ENCODE measurements at regions not wholly inside any gene's neighbourhood (a gene's known extent, or its start where the extent isn't known, plus 50 kb on each side); places are given as distances from the start of the nearest gene placed in this dataset.

DNA sequence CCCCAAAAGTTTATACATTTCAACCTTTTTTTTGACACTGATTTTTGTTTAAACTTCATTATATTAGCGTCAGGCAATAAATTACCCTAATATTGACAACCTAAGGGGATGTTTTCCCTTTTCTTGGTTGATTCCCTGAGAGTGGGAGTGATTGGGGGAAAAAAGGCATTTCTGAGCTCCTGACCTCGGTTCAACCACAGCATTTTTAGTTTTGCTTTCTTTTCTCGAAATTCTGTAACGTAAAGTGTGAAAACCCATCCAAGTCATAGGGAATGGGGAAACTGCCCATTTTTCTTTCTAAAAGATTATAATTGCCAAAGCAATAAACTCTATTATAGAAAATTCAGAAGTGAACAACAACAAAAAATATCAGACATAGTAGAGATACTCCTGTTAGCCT lies 67.9 kb upstream of the SPACA1 start:
- DNase-seq (ENCODE audit: low read depth, low spot score) (no peak), FAIRE-seq (no peak)
- H3K9me3 ChIP-seq (replicated peaks; ENCODE audit: control insufficient read depth, insufficient read depth, low read length), result no peaks in the 10 kb centered on the region
- no peaks in the 10 kb centered on the region for H4K20me1 ChIP-seq (replicated peaks; ENCODE audit: control insufficient read depth, extremely low read depth, insufficient read depth, low read length)
- POLR2A ChIA-PET, result no interaction called here
- H2AFZ ChIP-seq (ENCODE audit: low read depth, low read length), result no peak overlapping the region
- no peak overlapping the region for H3K27ac ChIP-seq (ENCODE audit: insufficient read depth, low read depth, low read length)
- no TSS peak for BruUV-seq (replicated peaks)
- dilution Hi-C loops (cut with MboI; ENCODE audit: extremely low pct_ligation_motif_present, low sequenced_read_pairs) (no loop called here), intact Hi-C loops (cut with micrococcal nuclease) (no loop called here)
- no peak overlapping the region for H3K4me3 ChIP-seq (replicated peaks in 1 of 3; ENCODE audit: insufficient read depth in 1 of 3, low read depth in 1 of 3, low read length in 3 of 3)
- no peaks in the 10 kb centered on the region for H3K36me3 ChIP-seq (ENCODE audit: control insufficient read depth in 2 of 2, extremely low read depth in 1 of 2, insufficient read depth in 2 of 2, low read length in 2 of 2)
- no peaks in the 10 kb centered on the region for H3K4me1 ChIP-seq (ENCODE audit: control insufficient read depth, extremely low read depth, insufficient read depth, low read length)
- no peaks in the 10 kb centered on the region for H3K79me2 ChIP-seq (ENCODE audit: control insufficient read depth, insufficient read depth, low read length)
- H3K9me1 ChIP-seq (replicated peaks; ENCODE audit: control insufficient read depth, extremely low read depth, insufficient read depth, low read length), result no peaks in the 10 kb centered on the region
- H3K4me2 ChIP-seq (ENCODE audit: insufficient read depth, low read length), result no peak overlapping the region
- peaks cover 0 to 2% of the 10 kb centered on the region in 2 experiments for H3K27me3 ChIP-seq (ENCODE audit: control insufficient read depth in 2 of 2, insufficient read depth in 2 of 2, low read length in 2 of 2)
- CTCF ChIA-PET, result no interaction called here
- no peak overlapping the region for H3K9ac ChIP-seq (replicated peaks; ENCODE audit: extremely low read depth, insufficient read depth, low read length)
- TF ChIP-seq POLR2A (IDR thresholded peaks at IDR 0.05; ENCODE audit: low read depth, low read length) (no peak), POLR2AphosphoS5 (IDR thresholded peaks at IDR 0.05; ENCODE audit: insufficient read depth, low read depth, low read length) (no peak), EZH2 (IDR thresholded peaks at IDR 0.05; ENCODE audit: borderline replicate concordance, low read depth, low read length, severe bottlenecking) (no peak), MYC (IDR thresholded peaks at IDR 0.05; ENCODE audit: low read depth, low read length) (no peak)

DNA sequence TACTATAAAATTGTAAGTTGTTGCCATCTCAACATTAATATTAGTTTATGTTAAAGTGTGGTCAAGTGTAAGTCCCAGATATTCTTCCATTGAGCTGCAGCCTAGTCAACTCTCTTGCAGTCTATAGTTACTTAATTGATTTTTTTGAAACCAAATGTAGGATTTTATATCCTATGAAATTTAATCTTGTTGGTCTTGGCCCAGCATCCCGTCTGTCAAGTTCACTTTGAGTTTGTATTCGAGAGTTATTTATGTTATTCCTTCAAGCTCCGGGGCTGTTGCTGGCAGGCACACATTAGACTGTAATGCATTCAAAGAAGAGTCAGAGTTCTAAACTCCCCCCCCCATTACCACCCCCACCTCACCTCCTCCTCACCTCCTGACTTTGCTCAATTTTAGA lies 71.0 kb upstream of the SPACA1 start:
- no peak for FAIRE-seq

More for the DNA sequence above, 71.0 kb upstream of the SPACA1 start:
- intact Hi-C loops (cut with micrococcal nuclease), result no loop called here
- Histone ChIP-seq H4K20me1 (replicated peaks; ENCODE audit: control insufficient read depth, extremely low read depth, insufficient read depth, low read length) (no peaks in the 10 kb centered on the region), H3K27ac (ENCODE audit: insufficient read depth, low read depth, low read length) (no peak overlapping the region), H3K4me3 (replicated peaks in 1 of 3; ENCODE audit: insufficient read depth in 1 of 3, low read depth in 1 of 3, low read length in 3 of 3) (no peak overlapping the region), H2AFZ (ENCODE audit: low read depth, low read length) (no peak overlapping the region), H3K9me1 (replicated peaks; ENCODE audit: control insufficient read depth, extremely low read depth, insufficient read depth, low read length) (no peaks in the 10 kb centered on the region), H3K4me2 (ENCODE audit: insufficient read depth, low read length) (no peak overlapping the region), H3K9ac (replicated peaks; ENCODE audit: extremely low read depth, insufficient read depth, low read length) (no peak overlapping the region), H3K36me3 (ENCODE audit: control insufficient read depth in 2 of 2, extremely low read depth in 1 of 2, insufficient read depth in 2 of 2, low read length in 2 of 2) (no peaks in the 10 kb centered on the region), H3K4me1 (ENCODE audit: control insufficient read depth, extremely low read depth, insufficient read depth, low read length) (no peaks in the 10 kb centered on the region), H3K27me3 (ENCODE audit: control insufficient read depth in 2 of 2, insufficient read depth in 2 of 2, low read length in 2 of 2) (no peaks in the 10 kb centered on the region), H3K79me2 (ENCODE audit: control insufficient read depth, insufficient read depth, low read length) (no peaks in the 10 kb centered on the region), H3K9me3 (replicated peaks; ENCODE audit: control insufficient read depth, insufficient read depth, low read length) (no peaks in the 10 kb centered on the region)
- no peak for DNase-seq (ENCODE audit: low read depth, low spot score)
- dilution Hi-C loops (cut with MboI; ENCODE audit: extremely low pct_ligation_motif_present, low sequenced_read_pairs), result no loop called here
- CTCF ChIA-PET, result no interaction called here
- no TSS peak for BruUV-seq (replicated peaks)
- POLR2A ChIA-PET, result no interaction called here
- TF ChIP-seq, protein P1, sequence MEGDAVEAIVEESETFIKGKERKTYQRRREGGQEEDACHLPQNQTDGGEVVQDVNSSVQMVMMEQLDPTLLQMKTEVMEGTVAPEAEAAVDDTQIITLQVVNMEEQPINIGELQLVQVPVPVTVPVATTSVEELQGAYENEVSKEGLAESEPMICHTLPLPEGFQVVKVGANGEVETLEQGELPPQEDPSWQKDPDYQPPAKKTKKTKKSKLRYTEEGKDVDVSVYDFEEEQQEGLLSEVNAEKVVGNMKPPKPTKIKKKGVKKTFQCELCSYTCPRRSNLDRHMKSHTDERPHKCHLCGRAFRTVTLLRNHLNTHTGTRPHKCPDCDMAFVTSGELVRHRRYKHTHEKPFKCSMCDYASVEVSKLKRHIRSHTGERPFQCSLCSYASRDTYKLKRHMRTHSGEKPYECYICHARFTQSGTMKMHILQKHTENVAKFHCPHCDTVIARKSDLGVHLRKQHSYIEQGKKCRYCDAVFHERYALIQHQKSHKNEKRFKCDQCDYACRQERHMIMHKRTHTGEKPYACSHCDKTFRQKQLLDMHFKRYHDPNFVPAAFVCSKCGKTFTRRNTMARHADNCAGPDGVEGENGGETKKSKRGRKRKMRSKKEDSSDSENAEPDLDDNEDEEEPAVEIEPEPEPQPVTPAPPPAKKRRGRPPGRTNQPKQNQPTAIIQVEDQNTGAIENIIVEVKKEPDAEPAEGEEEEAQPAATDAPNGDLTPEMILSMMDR (IDR thresholded peaks at IDR 0.05; ENCODE audit: extremely low read depth in 1 of 2, insufficient read depth in 1 of 2, low read depth in 1 of 2, low read length in 2 of 2), result no peak
- no peak for TF ChIP-seq FOS (IDR thresholded peaks at IDR 0.05; ENCODE audit: borderline replicate concordance, insufficient read depth, low read length)
- TF ChIP-seq, protein P2, sequence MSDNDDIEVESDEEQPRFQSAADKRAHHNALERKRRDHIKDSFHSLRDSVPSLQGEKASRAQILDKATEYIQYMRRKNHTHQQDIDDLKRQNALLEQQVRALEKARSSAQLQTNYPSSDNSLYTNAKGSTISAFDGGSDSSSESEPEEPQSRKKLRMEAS (IDR thresholded peaks at IDR 0.05; ENCODE audit: insufficient read depth, insufficient read length), result no peak
- no peak for TF ChIP-seq JUN (IDR thresholded peaks at IDR 0.05; ENCODE audit: borderline replicate concordance, insufficient read depth, insufficient read length, low read depth)
